ENCODE measurements at regions not wholly inside any gene's neighbourhood (a gene's known extent, or its start where the extent isn't known, plus 50 kb on each side); places are given as distances from the start of the nearest gene placed in this dataset.

DNA sequence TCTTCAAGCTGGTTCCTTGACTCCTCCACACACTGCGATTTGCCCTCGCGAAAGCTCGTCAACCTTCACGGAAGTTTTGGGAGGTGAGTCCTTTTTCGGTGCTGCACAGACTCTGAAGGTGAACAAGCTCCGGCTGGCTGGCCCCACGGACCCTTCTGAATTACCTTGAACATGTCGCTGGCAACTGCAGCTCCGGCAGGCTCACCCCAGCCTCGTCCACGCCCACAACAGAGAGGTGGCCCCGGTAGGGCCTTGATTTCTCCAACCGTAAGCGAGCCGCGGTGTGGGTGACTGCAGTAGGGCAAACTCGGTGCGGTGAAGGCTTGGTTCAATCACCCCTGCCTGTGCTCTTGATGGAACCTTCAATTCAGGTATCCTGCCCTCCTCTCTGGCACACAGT is 1020.7 kb upstream of the GOT2 start:
- no peak for DNase-seq (ENCODE audit: low read depth)
- no peak overlapping the region for H3K4me3 ChIP-seq (ENCODE audit: low read depth, low read length)
- TF ChIP-seq, protein P1, sequence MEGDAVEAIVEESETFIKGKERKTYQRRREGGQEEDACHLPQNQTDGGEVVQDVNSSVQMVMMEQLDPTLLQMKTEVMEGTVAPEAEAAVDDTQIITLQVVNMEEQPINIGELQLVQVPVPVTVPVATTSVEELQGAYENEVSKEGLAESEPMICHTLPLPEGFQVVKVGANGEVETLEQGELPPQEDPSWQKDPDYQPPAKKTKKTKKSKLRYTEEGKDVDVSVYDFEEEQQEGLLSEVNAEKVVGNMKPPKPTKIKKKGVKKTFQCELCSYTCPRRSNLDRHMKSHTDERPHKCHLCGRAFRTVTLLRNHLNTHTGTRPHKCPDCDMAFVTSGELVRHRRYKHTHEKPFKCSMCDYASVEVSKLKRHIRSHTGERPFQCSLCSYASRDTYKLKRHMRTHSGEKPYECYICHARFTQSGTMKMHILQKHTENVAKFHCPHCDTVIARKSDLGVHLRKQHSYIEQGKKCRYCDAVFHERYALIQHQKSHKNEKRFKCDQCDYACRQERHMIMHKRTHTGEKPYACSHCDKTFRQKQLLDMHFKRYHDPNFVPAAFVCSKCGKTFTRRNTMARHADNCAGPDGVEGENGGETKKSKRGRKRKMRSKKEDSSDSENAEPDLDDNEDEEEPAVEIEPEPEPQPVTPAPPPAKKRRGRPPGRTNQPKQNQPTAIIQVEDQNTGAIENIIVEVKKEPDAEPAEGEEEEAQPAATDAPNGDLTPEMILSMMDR (IDR thresholded peaks at IDR 0.05; ENCODE audit: insufficient read depth, low read length), result no peak

DNA sequence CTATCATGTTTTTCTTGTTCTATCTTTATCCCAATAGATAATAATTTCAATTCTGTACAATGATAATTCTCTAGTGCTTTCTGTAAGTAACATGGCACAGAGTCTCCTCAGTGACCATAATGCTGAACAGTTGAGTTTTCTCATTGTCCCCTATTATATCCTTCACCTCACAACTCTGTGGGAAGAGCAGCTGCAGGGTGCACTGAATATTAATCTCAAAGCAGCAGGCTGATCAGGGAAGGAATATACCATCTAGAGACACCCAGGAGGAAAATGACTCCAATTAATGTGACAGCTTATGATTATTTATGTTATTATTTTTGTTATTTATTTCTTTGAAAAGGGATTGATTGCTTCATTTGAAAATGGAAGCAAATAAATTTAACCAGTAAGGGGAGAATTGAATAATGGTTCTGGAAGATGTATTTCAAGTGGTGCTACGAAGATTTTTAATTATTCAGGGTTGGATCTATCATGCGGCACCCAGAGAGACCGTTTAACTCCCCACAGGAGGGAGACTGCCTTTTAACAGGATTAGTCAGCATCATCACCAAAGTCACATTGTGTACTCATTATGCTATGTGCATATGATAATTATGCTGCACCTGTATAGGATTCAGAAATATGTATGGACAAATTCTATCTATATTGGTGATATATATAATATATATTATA is 1015.7 kb upstream of the GOT2 start:
- DNase-seq (ENCODE audit: low read depth), result no peak

DNA sequence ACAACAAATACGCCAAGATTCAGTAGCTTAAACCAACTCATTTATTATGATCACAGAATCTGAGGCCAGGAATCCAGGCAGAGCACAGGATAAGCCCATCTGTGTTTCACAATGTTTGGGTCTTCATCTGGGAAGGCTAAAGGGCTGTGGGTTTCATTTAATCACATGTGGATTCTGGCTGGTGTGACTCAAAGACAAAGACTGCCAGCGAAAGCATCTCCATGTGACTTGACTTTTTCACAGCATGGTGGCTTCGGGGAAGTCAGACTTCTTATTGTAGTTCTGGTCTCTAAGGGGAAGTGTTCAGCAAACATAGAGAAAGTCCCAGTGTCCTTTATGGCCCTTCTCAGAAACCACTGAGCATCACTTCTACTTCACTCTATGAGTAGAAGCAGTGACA is 1014.4 kb upstream of the GOT2 start:
- TF ChIP-seq, protein P1 (IDR thresholded peaks at IDR 0.05; ENCODE audit: insufficient read depth, low read length), result no peak
- no peak overlapping the region for H3K4me3 ChIP-seq (ENCODE audit: low read depth, low read length)
- no peak for DNase-seq (ENCODE audit: low read depth)

More for the DNA sequence above, 1015.7 kb upstream of the GOT2 start:
- no peak overlapping the region for H3K4me3 ChIP-seq (ENCODE audit: low read depth, low read length)
- TF ChIP-seq, protein P1 (IDR thresholded peaks at IDR 0.05; ENCODE audit: insufficient read depth, low read length), result no peak

DNA sequence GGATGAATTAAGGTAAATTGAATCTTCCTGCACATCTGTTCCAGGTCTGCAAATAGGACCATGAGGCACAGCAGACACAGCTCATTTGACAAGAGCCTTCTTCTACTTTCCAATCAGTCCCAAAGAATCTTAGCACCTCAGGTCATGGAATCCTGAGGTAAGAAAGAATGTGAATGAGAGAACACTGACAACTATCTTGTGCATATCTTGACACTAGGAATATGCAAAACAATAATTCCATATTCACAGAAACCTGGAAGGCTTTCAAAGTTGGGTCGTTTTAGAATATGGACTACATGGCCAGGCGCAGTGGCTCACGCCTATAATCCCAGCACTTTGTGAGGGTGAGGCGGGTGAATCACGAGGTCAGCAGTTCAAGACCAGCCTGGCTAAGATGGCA is 1009.4 kb upstream of the GOT2 start:
- DNase-seq (ENCODE audit: low read depth), result no peak
- TF ChIP-seq, protein P1 (IDR thresholded peaks at IDR 0.05; ENCODE audit: insufficient read depth, low read length), result no peak
- H3K4me3 ChIP-seq (ENCODE audit: low read depth, low read length), result no peak overlapping the region

DNA sequence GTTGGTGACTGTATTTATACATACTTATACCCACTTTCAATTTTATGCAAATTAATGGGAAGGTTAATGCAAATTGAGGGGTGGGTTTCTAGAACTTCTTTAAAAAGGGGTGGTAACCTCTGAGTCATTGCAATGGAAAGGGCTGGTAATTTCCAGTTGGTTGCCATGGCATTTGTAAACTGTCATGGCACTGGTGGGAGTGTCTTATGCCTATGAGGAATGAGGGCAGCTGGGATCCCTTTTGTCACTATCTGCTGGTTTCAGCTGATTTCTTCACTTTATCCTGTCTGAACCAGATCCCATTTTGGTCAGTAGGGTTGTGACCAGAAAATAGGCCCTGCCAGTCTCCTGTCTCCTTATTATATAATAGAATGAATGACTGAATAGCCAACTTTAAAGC is 1006.7 kb upstream of the GOT2 start:
- no peak overlapping the region for H3K4me3 ChIP-seq (ENCODE audit: low read depth, low read length)
- DNase-seq (ENCODE audit: low read depth), result no peak
- TF ChIP-seq, protein P1 (IDR thresholded peaks at IDR 0.05; ENCODE audit: insufficient read depth, low read length), result no peak

DNA sequence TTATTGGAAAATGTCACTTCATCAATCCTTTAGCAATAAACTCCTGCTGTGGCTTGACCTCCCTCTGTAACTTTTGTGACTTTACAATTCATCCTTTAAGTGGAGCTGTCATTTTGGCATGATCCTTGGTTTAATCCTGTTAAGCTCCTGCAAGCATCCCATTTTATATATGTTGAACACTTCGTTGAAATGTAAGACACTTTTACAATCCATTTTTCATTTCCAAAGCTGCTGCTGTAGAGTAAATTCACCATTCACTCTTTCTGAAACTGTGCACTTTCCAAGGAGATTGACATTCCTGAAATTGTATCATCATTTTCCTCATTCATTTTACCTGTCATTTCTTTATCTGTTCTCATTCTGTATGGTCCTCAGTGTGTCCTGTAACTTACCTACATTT is 1003.2 kb upstream of the GOT2 start:
- no peak overlapping the region for H3K4me3 ChIP-seq (ENCODE audit: low read depth, low read length)
- TF ChIP-seq, protein P1 (IDR thresholded peaks at IDR 0.05; ENCODE audit: insufficient read depth, low read length), result no peak
- no peak for DNase-seq (ENCODE audit: low read depth)

DNA sequence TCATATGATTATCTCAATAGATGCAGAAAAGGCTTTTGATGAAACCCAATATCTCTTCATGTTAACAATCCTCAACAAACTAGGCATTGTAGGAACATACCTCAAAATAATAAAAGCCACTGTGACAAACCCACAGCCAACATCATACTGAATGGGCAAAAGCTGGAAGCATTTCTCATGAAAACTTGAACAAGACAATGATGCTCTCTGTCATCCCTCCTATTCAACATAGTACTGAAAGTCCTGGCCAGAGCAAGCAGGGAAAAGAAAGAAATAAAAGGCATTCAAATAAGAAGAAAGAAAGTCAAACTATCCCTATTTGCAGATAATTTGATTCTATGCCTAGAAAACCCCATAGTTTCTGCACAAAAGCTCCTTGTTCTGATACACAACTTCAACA is 999.2 kb upstream of the GOT2 start:
- TF ChIP-seq, protein P1 (IDR thresholded peaks at IDR 0.05; ENCODE audit: insufficient read depth, low read length), result no peak
- H3K4me3 ChIP-seq (ENCODE audit: low read depth, low read length), result no peak overlapping the region

More for the DNA sequence above, 999.2 kb upstream of the GOT2 start:
- no peak for DNase-seq (ENCODE audit: low read depth)
